ENCODE measurements at regions not wholly inside any gene's neighbourhood (a gene's known extent, or its start where the extent isn't known, plus 50 kb on each side); places are given as distances from the start of the nearest gene placed in this dataset.

DNA sequence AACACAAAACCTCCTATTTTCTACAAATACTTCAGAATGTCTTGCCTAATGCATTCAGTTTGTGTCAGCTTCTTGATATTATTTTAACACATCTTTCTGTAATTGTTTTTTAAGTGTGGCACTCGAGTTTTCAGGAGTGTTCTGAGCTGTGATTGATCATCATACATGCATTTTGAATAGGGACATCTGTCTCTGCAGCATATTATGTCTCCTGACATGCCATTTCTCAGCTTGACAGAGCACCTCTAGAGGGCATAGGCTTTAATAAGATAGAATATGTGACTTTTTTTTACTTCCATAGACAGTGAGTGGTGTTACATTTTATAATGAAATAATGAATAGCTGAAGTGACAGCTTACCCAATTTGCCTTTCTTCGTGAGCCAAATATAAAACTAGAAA lies 219.2 kb upstream of the HDAC9 start:
- Histone ChIP-seq H3K36me3 (ENCODE audit: low read depth) (no peaks in the 10 kb centered on the region), H3F3A (ENCODE audit: insufficient read depth) (no peaks in the 10 kb centered on the region), H3K9me2 (ENCODE audit: insufficient read depth) (no peaks in the 10 kb centered on the region), H2AFZ (no peak overlapping the region), H3K4me1 (ENCODE audit: insufficient read depth) (no peaks in the 10 kb centered on the region), H3K27me3 (replicated peaks; ENCODE audit: insufficient read depth) (peaks cover 5% of the 10 kb centered on the region; the same call in 1 of the 2 replicates), H3K27ac (no peak overlapping the region), H3K4me3 (no peak overlapping the region), H3K79me2 (ENCODE audit: insufficient read depth) (no peaks in the 10 kb centered on the region), H3K9ac (no peak overlapping the region), H3K4me2 (ENCODE audit: unreplicated experiment) (no peak overlapping the region), H3K9me3 (ENCODE audit: low read depth) (no peaks in the 10 kb centered on the region), H4K20me1 (ENCODE audit: insufficient read depth) (no peaks in the 10 kb centered on the region)
- WGBS, 2 experiments (ENCODE audit: low coverage in 1 of 2, low lambda C conversion rate in 2 of 2, missing lambda C conversion rate in 2 of 2): 39 to 47% methylated on average over 2 of the region's 2 CpGs
- in situ Hi-C loops (cut with MboI): no loop called here
- DNase-seq: no peak
- TF ChIP-seq EZH2phosphoT487 (IDR thresholded peaks at IDR 0.05; ENCODE audit: insufficient read depth, low read depth): no peak
- TF ChIP-seq EZH2 (IDR thresholded peaks at IDR 0.05; ENCODE audit: insufficient read depth, poor library complexity, severe bottlenecking): no peak

GRCh38 chr7:18278316-18278715 lies 217.2 kb upstream of the HDAC9 start:
- H3K9me3 ChIP-seq (ENCODE audit: low read depth): no peaks in the 10 kb centered on the region
- no peak for DNase-seq
- no peak for TF ChIP-seq EZH2 (IDR thresholded peaks at IDR 0.05; ENCODE audit: insufficient read depth, poor library complexity, severe bottlenecking)
- no peak for TF ChIP-seq EZH2phosphoT487 (IDR thresholded peaks at IDR 0.05; ENCODE audit: insufficient read depth, low read depth)
- no peaks in the 10 kb centered on the region for H3F3A ChIP-seq (ENCODE audit: insufficient read depth)
- H3K27ac ChIP-seq: no peak overlapping the region
- in situ Hi-C loops (cut with MboI): no loop called here
- no peak overlapping the region; the same call in 1 of the 2 replicates for H2AFZ ChIP-seq
- no peaks in the 10 kb centered on the region for H4K20me1 ChIP-seq (ENCODE audit: insufficient read depth)
- H3K79me2 ChIP-seq (ENCODE audit: insufficient read depth): no peaks in the 10 kb centered on the region
- WGBS, 2 experiments (ENCODE audit: low coverage in 1 of 2, low lambda C conversion rate in 2 of 2, missing lambda C conversion rate in 2 of 2): 9 to 14% methylated on average over 1 of the region's 1 CpG
- no peaks in the 10 kb centered on the region for H3K36me3 ChIP-seq (ENCODE audit: low read depth)
- no peaks in the 10 kb centered on the region for H3K9me2 ChIP-seq (ENCODE audit: insufficient read depth)
- H3K4me3 ChIP-seq: no peak overlapping the region
- H3K4me1 ChIP-seq (ENCODE audit: insufficient read depth): no peaks in the 10 kb centered on the region
- H3K9ac ChIP-seq: no peak overlapping the region
- H3K4me2 ChIP-seq (ENCODE audit: unreplicated experiment): no peak overlapping the region
- peaks cover 5% of the 10 kb centered on the region; the same call in 1 of the 2 replicates for H3K27me3 ChIP-seq (replicated peaks; ENCODE audit: insufficient read depth)

- H3K9ac ChIP-seq: no peak overlapping the region
- H3K9me2 ChIP-seq (ENCODE audit: insufficient read depth): no peaks in the 10 kb centered on the region
- H4K20me1 ChIP-seq (ENCODE audit: insufficient read depth): no peaks in the 10 kb centered on the region
- H3F3A ChIP-seq (ENCODE audit: insufficient read depth): no peaks in the 10 kb centered on the region
- no peaks in the 10 kb centered on the region for H3K9me3 ChIP-seq (ENCODE audit: low read depth)
- no peak overlapping the region for H3K4me2 ChIP-seq (ENCODE audit: unreplicated experiment)
- peaks cover 3% of the 10 kb centered on the region; the same call in 1 of the 2 replicates for H3K27me3 ChIP-seq (replicated peaks; ENCODE audit: insufficient read depth)
- no peak overlapping the region for H2AFZ ChIP-seq
- no peak for DNase-seq
- WGBS, 2 experiments (ENCODE audit: low coverage in 1 of 2, low lambda C conversion rate in 2 of 2, missing lambda C conversion rate in 2 of 2): 0% methylated on average over 1 of the region's 1 CpG
- in situ Hi-C loops (cut with MboI): no loop called here
- no peaks in the 10 kb centered on the region for H3K79me2 ChIP-seq (ENCODE audit: insufficient read depth)
- no peak overlapping the region for H3K27ac ChIP-seq
- no peaks in the 10 kb centered on the region for H3K4me1 ChIP-seq (ENCODE audit: insufficient read depth)
- no peak for TF ChIP-seq EZH2phosphoT487 (IDR thresholded peaks at IDR 0.05; ENCODE audit: insufficient read depth, low read depth)
- TF ChIP-seq EZH2 (IDR thresholded peaks at IDR 0.05; ENCODE audit: insufficient read depth, poor library complexity, severe bottlenecking): no peak
- H3K36me3 ChIP-seq (ENCODE audit: low read depth): no peaks in the 10 kb centered on the region
- no peak overlapping the region for H3K4me3 ChIP-seq
Measured at GRCh38 chr7:18283045-18283444, 212.5 kb upstream of the HDAC9 start.

- no peaks in the 10 kb centered on the region for H3K4me1 ChIP-seq (ENCODE audit: insufficient read depth)
- no peaks in the 10 kb centered on the region for H3K79me2 ChIP-seq (ENCODE audit: insufficient read depth)
- in situ Hi-C loops (cut with MboI): no loop called here
- no peak overlapping the region for H3K27ac ChIP-seq
- no peak overlapping the region for H3K4me2 ChIP-seq (ENCODE audit: unreplicated experiment)
- 90 to 93% methylated on average over 2 of the region's 2 CpGs for WGBS, 2 experiments (ENCODE audit: low coverage in 1 of 2, low lambda C conversion rate in 2 of 2, missing lambda C conversion rate in 2 of 2)
- H3K27me3 ChIP-seq (replicated peaks; ENCODE audit: insufficient read depth): no peaks in the 10 kb centered on the region
- H2AFZ ChIP-seq: no peak overlapping the region
- H3F3A ChIP-seq (ENCODE audit: insufficient read depth): no peaks in the 10 kb centered on the region
- TF ChIP-seq EZH2 (IDR thresholded peaks at IDR 0.05; ENCODE audit: insufficient read depth, poor library complexity, severe bottlenecking): no peak
- TF ChIP-seq EZH2phosphoT487 (IDR thresholded peaks at IDR 0.05; ENCODE audit: insufficient read depth, low read depth): no peak
- no peaks in the 10 kb centered on the region for H3K9me3 ChIP-seq (ENCODE audit: low read depth)
- no peaks in the 10 kb centered on the region for H3K9me2 ChIP-seq (ENCODE audit: insufficient read depth)
- no peaks in the 10 kb centered on the region for H4K20me1 ChIP-seq (ENCODE audit: insufficient read depth)
- DNase-seq: no peak
- no peaks in the 10 kb centered on the region for H3K36me3 ChIP-seq (ENCODE audit: low read depth)
- no peak overlapping the region for H3K4me3 ChIP-seq
- no peak overlapping the region for H3K9ac ChIP-seq
Measured at GRCh38 chr7:18287482-18287881, 208.1 kb upstream of the HDAC9 start.
